Sigmoid colon (tissue), 6 donors: ENCODE measurements at regions not wholly inside any gene's neighbourhood (a gene's known extent, or its start where the extent isn't known, plus 50 kb on each side); places are given as distances from the start of the nearest gene placed in this dataset.

Source experiments
- DNase-seq: peaks from one replicate; pipeline ENCODE4 v3.0.0-alpha.2; 2019
- H3K27ac ChIP-seq, 4 donors: fragments of 200-600 bp; sonication (generic); one replicate each; pipeline ENCODE4 v1.5.1; 2016 to 2019; ENCODE audit warnings: mild to moderate bottlenecking in 1 of 4
- H3K27me3 ChIP-seq, 3 donors: fragments of 200-600 bp; sonication (generic); one replicate each; pipeline ENCODE4 v1.5.1; 2019; ENCODE audit warnings: mild to moderate bottlenecking in 1 of 3
- H3K36me3 ChIP-seq, 4 donors: fragments of 200-600 bp; sonication (generic); one replicate each; pipeline ENCODE4 v1.5.1; 2016 to 2019
- H3K4me1 ChIP-seq, 4 donors: fragments of 200-600 bp; sonication (generic); one replicate each; pipeline ENCODE4 v1.5.1; 2017 to 2019
- H3K4me3 ChIP-seq, 4 donors: fragments of 200-600 bp; sonication (generic); one replicate each; pipeline ENCODE4 v1.5.1; 2017 to 2019; ENCODE audit warnings: mild to moderate bottlenecking in 2 of 4, moderate library complexity in 1 of 4
- H3K9me3 ChIP-seq, 4 donors: fragments of 200-600 bp in 3 of 4; sonication (generic) in 3 of 4; one replicate each; pipeline versions ENCODE4 v1.5.1 to v1.6.1; 2013 to 2019
- CTCF ChIP-seq, 4 experiments: fragments of 450-650 bp in 3 of 4; fragments of 200-600 bp in 1 of 4; IDR thresholded peaks; one replicate each; pipeline ENCODE4 v1.5.1; 2016 to 2019; ENCODE audit warnings: antibody characterized with exemption in 4 of 4, mild to moderate bottlenecking in 3 of 4, moderate library complexity in 2 of 4
- EP300 ChIP-seq, 4 donors: sonication (generic); formaldehyde crosslinking; IDR thresholded peaks; one replicate each; pipeline ENCODE4 v1.6.1; 2017; ENCODE audit warnings: antibody characterized with exemption in 4 of 4
- POLR2A ChIP-seq, 2 donors: fragments of 450-650 bp; IDR thresholded peaks; one replicate each; pipeline ENCODE4 v1.6.1; 2016; ENCODE audit warnings: antibody characterized with exemption in 2 of 2, mild to moderate bottlenecking in 2 of 2, moderate library complexity in 2 of 2
- POLR2AphosphoS5 ChIP-seq, 4 donors: sonication (generic); formaldehyde crosslinking; IDR thresholded peaks; one replicate each; pipeline ENCODE4 v1.6.1; 2017; ENCODE audit warnings: antibody characterized with exemption in 4 of 4
- WGBS, 2 donors: extraction: QIAGEN DNeasy Blood & Tissue Kit; methylation state at CpG; one replicate each; pipeline ENCODE4 v1.1.7; 2013; 5-methylcytosine and 5-hydroxymethylcytosine counted together
- intact Hi-C: fragments of 100-400 bp; cut with DNase I; formaldehyde crosslinking; loops from one replicate; pipeline ENCODE4 v1.15.1; 2023
- donor health status: healthy with polysubstance abuse.
- donor health status: healthy.

DNA sequence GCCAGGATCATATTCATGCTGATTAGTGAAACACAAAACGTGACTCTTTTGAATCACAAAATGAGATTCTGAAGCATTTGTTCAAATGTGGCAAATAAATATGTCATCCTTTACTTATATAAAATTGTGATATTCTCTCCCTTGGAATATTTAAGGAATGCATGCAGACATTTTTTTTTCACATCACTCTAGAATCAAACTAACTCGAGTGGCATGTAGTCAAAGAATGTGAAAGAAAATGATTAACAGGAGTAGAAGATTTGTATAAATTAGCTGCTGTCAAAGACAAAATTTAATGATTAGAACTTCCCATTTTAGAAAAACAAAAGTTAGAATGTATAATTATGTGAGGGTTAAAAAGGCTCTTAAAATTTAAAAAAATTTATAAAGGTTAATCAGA, 721.0 kb upstream of the FAM98A start:
- TF ChIP-seq POLR2A (IDR thresholded peaks at IDR 0.05) = no peak
- H3K36me3 ChIP-seq = no peaks in the 10 kb centered on the region
- no peaks in the 10 kb centered on the region for H3K27me3 ChIP-seq
- H3K9me3 ChIP-seq = no peaks in the 10 kb centered on the region
- intact Hi-C loops = no loop called here
- DNase-seq = no peak
- no peaks in the 10 kb centered on the region for H3K4me1 ChIP-seq
- no peak overlapping the region for H3K4me3 ChIP-seq
- WGBS, 2 donors = 83 to 86% methylated on average over 2 of the region's 2 CpGs
- H3K27ac ChIP-seq = no peak overlapping the region

GRCh38 chr2:34317797-34318196, 718.7 kb upstream of the FAM98A start:
- Histone ChIP-seq H3K4me1 (no peaks in the 10 kb centered on the region), H3K36me3 (no peaks in the 10 kb centered on the region), H3K9me3 (no peaks in the 10 kb centered on the region), H3K4me3 (no peak overlapping the region), H3K27ac (no peak overlapping the region), H3K27me3 (no peaks in the 10 kb centered on the region)
- no peak for DNase-seq
- intact Hi-C loops = no loop called here
- WGBS, 2 donors = 67 to 73% methylated on average over 3 of the region's 3 CpGs
- TF ChIP-seq POLR2A (IDR thresholded peaks at IDR 0.05) (no peak), CTCF (IDR thresholded peaks at IDR 0.05) (no peak), EP300 (IDR thresholded peaks at IDR 0.05) (no peak), POLR2AphosphoS5 (IDR thresholded peaks at IDR 0.05) (no peak)

DNA sequence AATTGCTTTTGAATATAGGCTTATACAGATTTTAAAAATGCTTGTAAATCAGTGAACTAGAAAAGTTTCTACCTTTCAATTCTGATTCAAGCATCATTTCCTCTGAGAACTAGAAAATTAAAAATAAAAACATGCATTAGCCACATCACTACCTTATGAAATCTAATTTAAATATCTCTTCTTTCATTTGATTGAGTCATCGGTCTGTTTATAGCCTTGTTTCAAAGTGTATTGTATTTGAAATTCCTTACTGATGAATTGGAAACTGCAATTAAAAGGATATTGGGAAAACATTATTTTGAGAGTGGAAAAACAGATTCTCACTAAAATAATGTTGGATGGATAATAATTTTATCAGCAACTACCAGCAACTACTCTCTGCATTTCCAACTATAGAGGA, 717.7 kb upstream of the FAM98A start:
- no peaks in the 10 kb centered on the region for H3K36me3 ChIP-seq
- intact Hi-C loops = no loop called here
- H3K4me1 ChIP-seq = no peaks in the 10 kb centered on the region
- no peak for DNase-seq
- H3K27me3 ChIP-seq = no peaks in the 10 kb centered on the region
- TF ChIP-seq POLR2AphosphoS5 (IDR thresholded peaks at IDR 0.05) (no peak), POLR2A (IDR thresholded peaks at IDR 0.05) (no peak), EP300 (IDR thresholded peaks at IDR 0.05) (no peak)
- H3K27ac ChIP-seq = no peak overlapping the region
- WGBS, 2 donors = 81 to 92% methylated on average over 1 of the region's 1 CpG
- H3K4me3 ChIP-seq = no peak overlapping the region
- H3K9me3 ChIP-seq = no peaks in the 10 kb centered on the region

DNA sequence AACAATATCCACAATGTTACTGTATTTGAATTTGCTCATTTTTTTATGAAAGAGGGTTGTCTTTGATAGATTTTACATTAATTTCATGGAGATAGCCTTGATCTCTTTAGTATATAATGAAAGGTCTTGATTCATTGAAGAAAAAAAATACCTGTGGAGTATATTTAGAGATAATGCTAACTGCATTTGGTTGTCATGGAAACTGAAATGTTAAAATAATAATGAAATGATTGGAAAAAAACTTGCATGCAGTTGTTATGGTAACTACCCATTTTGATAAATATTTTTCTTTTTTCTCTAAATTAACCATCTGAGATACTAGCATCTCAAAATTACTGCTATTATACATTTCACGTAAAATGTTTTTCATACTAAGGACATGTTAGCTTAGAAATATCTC, 712.7 kb upstream of the FAM98A start:
- H3K27me3 ChIP-seq = no peaks in the 10 kb centered on the region
- no peak for DNase-seq
- TF ChIP-seq POLR2AphosphoS5 (IDR thresholded peaks at IDR 0.05) (no peak), POLR2A (IDR thresholded peaks at IDR 0.05) (no peak), EP300 (IDR thresholded peaks at IDR 0.05) (no peak), CTCF (IDR thresholded peaks at IDR 0.05) (no peak)
- 53 to 98% methylated on average over 1 of the region's 1 CpG for WGBS, 2 donors
- H3K4me1 ChIP-seq = no peaks in the 10 kb centered on the region
- no peaks in the 10 kb centered on the region for H3K36me3 ChIP-seq
- no peaks in the 10 kb centered on the region for H3K9me3 ChIP-seq
- no peak overlapping the region for H3K27ac ChIP-seq
- intact Hi-C loops = no loop called here
- no peak overlapping the region for H3K4me3 ChIP-seq

- Histone ChIP-seq H3K9me3 (no peaks in the 10 kb centered on the region), H3K36me3 (no peaks in the 10 kb centered on the region), H3K27ac (no peak overlapping the region), H3K27me3 (no peaks in the 10 kb centered on the region), H3K4me3 (no peak overlapping the region), H3K4me1 (no peaks in the 10 kb centered on the region)
- intact Hi-C loops = no loop called here
- 96 to 99% methylated on average over 2 of the region's 2 CpGs for WGBS, 2 donors
- no peak for TF ChIP-seq CTCF (IDR thresholded peaks at IDR 0.05)
- no peak for TF ChIP-seq POLR2A (IDR thresholded peaks at IDR 0.05)
- TF ChIP-seq EP300 (IDR thresholded peaks at IDR 0.05) = no peak
- TF ChIP-seq POLR2AphosphoS5 (IDR thresholded peaks at IDR 0.05) = no peak
- DNase-seq = no peak
Measured at GRCh38 chr2:34308140-34308539, 709.0 kb upstream of the FAM98A start.

- 88 to 89% methylated on average over 4 of the region's 4 CpGs for WGBS, 2 donors
- Histone ChIP-seq H3K27me3 (no peaks in the 10 kb centered on the region), H3K4me1 (no peaks in the 10 kb centered on the region)
Measured at GRCh38 chr2:34307636-34308035, 708.5 kb upstream of the FAM98A start.

More at GRCh38 chr2:34307636-34308035, 708.5 kb upstream of the FAM98A start:
- TF ChIP-seq EP300 (IDR thresholded peaks at IDR 0.05) = no peak
- TF ChIP-seq POLR2A (IDR thresholded peaks at IDR 0.05) = no peak
- TF ChIP-seq POLR2AphosphoS5 (IDR thresholded peaks at IDR 0.05) = no peak
- no peak for TF ChIP-seq CTCF (IDR thresholded peaks at IDR 0.05)
- no peaks in the 10 kb centered on the region for H3K9me3 ChIP-seq
- no peak for DNase-seq
- intact Hi-C loops = no loop called here
- no peak overlapping the region for H3K4me3 ChIP-seq
- H3K27ac ChIP-seq = no peak overlapping the region
- no peaks in the 10 kb centered on the region for H3K36me3 ChIP-seq
